AG09319 (cell line): ENCODE measurements at regions not wholly inside any gene's neighbourhood (a gene's known extent, or its start where the extent isn't known, plus 50 kb on each side); places are given as distances from the start of the nearest gene placed in this dataset.

Experiments
- DNase-seq: peaks from one replicate; pipeline ENCODE4 v3.0.0-alpha.2; 2010; ENCODE audit warnings: low read depth; ENCODE audit errors: extremely low read depth
- CTCF ChIP-seq: IDR thresholded peaks from 2 replicates; pipeline ENCODE4 v1.5.1; 2011; ENCODE audit warnings: low read depth, mild to moderate bottlenecking, inconsistent platforms, low read length, moderate library complexity

DNA sequence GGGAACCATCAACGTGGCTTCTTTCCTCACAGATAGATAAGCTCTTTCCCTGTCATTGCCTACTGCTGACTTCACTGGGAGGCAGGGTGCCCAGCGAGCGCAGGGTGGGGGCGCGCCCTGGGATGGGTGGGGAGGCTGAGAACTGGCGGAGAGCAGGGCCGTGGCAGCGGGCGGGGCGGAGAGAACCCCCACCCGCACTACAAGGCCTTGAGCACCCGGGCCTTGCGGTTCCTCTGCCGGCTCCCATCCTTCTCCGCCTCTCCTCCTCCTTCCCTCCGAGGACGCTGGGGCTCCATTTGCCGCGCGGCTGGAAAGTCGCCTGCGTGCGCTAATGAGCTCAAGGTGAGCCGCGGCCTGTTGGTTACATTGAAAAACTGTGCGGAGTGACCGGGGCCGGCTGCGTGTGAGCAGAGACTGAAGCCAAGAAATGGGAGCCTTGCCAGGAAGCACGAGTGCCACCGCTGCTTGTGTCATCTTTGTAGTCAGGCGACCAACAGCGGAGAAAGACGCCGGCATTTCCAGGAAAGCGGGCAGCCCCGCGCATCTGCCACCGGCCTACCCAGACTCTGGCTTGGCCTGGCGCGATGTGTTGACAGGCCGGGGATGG, 963.5 kb upstream of the SLC35B3 start:
- no peak for TF ChIP-seq CTCF
- DNase-seq = no peak

- no peak for TF ChIP-seq CTCF
- DNase-seq = no peak
Observed at GRCh38 chr6:9398071-9398766, 962.9 kb upstream of the SLC35B3 start.

- no peak for DNase-seq
- TF ChIP-seq CTCF = no peak
Observed at GRCh38 chr6:9388596-9388995, 953.3 kb upstream of the SLC35B3 start.

GRCh38 chr6:9380568-9380967, 945.2 kb upstream of the SLC35B3 start:
- TF ChIP-seq CTCF = no peak
- DNase-seq = no peak

- no peak for DNase-seq
- TF ChIP-seq CTCF = no peak
Observed at GRCh38 chr6:9373308-9373707, 938.0 kb upstream of the SLC35B3 start.

- no peak for TF ChIP-seq CTCF
Observed at GRCh38 chr6:9370480-9370879, 935.1 kb upstream of the SLC35B3 start.

DNA sequence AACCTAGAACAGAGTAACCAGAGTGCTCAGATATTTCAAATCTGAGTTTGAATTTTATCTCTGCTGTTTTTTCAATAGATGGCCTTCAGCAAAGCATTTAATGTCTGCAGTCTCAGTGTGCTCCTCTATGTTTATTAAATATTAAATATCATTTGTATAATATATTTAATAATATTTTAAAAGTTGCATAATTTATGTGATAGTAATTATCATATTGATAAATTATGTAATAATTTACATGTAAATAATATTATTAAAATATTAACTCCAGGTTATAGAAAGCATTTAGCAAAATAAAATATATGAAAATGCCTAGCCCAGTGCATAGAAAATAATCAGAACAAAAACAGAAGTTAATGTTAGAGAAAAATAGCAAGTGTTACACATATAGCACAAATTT, 930.0 kb upstream of the SLC35B3 start:
- DNase-seq = no peak
- no peak for TF ChIP-seq CTCF

More at GRCh38 chr6:9370480-9370879, 935.1 kb upstream of the SLC35B3 start:
- no peak for DNase-seq
